Activated T-helper 1 cell treated with Interleukin-2 at 50 U/mL for 16 hours (primary cell): ENCODE measurements at regions not wholly inside any gene's neighbourhood (a gene's known extent, or its start where the extent isn't known, plus 50 kb on each side); places are given as distances from the start of the nearest gene placed in this dataset.
"Not testable (repeated sequence)": the region's sequence is repeated elsewhere in the genome, so short reads cannot be mapped to it uniquely, and the experiment has no call there.

Source experiments
- DNase-seq: peaks from one replicate; pipeline ENCODE4 v3.0.0-alpha.2; 2020; ENCODE audit warnings: low read depth

GRCh38 chr15:46960581-46960980 lies 756.7 kb upstream of the SEMA6D start:
- DNase-seq: no peak

GRCh38 chr15:46961795-46962194 lies 755.5 kb upstream of the SEMA6D start:
- no peak for DNase-seq

- not testable (repeated sequence) for DNase-seq
Measured at GRCh38 chr15:46988055-46988454, 729.2 kb upstream of the SEMA6D start.

GRCh38 chr15:46996359-46996758 lies 720.9 kb upstream of the SEMA6D start:
- no peak for DNase-seq

GRCh38 chr15:46997501-46997900 lies 719.8 kb upstream of the SEMA6D start:
- no peak for DNase-seq

GRCh38 chr15:47003568-47003967 lies 713.7 kb upstream of the SEMA6D start:
- DNase-seq: no peak

- no peak for DNase-seq
Measured at GRCh38 chr15:47013446-47013845, 703.9 kb upstream of the SEMA6D start.

- no peak for DNase-seq
Measured at GRCh38 chr15:47027322-47027946, 689.9 kb upstream of the SEMA6D start.

- no peak for DNase-seq
Measured at GRCh38 chr15:47035475-47036406, 681.6 kb upstream of the SEMA6D start.

GRCh38 chr15:47037003-47037402 lies 680.3 kb upstream of the SEMA6D start:
- DNase-seq: no peak

- no peak for DNase-seq
Measured at GRCh38 chr15:47039225-47039624, 678.1 kb upstream of the SEMA6D start.

- DNase-seq: no peak
Measured at GRCh38 chr15:47041301-47041700, 676.0 kb upstream of the SEMA6D start.

- not testable (repeated sequence) for DNase-seq
Measured at GRCh38 chr15:47047981-47048380, 669.3 kb upstream of the SEMA6D start.

GRCh38 chr15:47066392-47066791 lies 650.9 kb upstream of the SEMA6D start:
- no peak for DNase-seq

GRCh38 chr15:47077846-47078245 lies 639.5 kb upstream of the SEMA6D start:
- DNase-seq: not testable (repeated sequence)

- no peak for DNase-seq
Measured at GRCh38 chr15:47095833-47096232, 621.5 kb upstream of the SEMA6D start.

- not testable (repeated sequence) for DNase-seq
Measured at GRCh38 chr15:47098526-47098925, 618.8 kb upstream of the SEMA6D start.

- DNase-seq: not testable (repeated sequence)
Measured at GRCh38 chr15:47099801-47100200, 617.5 kb upstream of the SEMA6D start.

GRCh38 chr15:47108800-47109199 lies 608.5 kb upstream of the SEMA6D start:
- not testable (repeated sequence) for DNase-seq

- DNase-seq: no peak
Measured at GRCh38 chr15:47116698-47117097, 600.6 kb upstream of the SEMA6D start.

GRCh38 chr15:47119349-47119748 lies 598.0 kb upstream of the SEMA6D start:
- DNase-seq: no peak

GRCh38 chr15:47124430-47125102 lies 592.7 kb upstream of the SEMA6D start:
- no peak for DNase-seq

- DNase-seq: no peak
Measured at GRCh38 chr15:47129033-47129432, 588.3 kb upstream of the SEMA6D start.
